ENCODE measurements at regions not wholly inside any gene's neighbourhood (a gene's known extent, or its start where the extent isn't known, plus 50 kb on each side); places are given as distances from the start of the nearest gene placed in this dataset.

DNA sequence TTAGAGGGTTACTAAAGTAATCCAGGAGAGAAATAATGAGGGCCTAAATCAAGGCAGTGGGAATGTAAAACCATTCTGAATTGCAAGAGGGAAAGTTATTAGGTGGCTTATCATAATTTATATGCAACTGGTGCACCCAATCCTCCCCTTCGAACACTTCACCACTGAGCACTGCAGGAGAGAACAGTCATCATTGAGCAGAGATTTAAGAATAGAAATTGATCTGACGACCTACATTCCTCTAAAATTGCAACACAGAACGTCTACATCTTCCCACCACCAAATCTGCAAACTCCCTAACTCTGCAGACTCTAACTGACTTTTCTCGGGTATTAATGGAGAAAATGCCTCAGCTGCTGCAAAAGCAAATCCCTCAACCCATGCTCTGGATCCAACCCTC is 138.5 kb upstream of the CDH20 start:
- H3K36me3 ChIP-seq (ENCODE audit: control insufficient read depth, insufficient read depth, low read length), result no peaks in the 10 kb centered on the region
- no peak overlapping the region for H3K9ac ChIP-seq (ENCODE audit: low read length)
- no peaks in the 10 kb centered on the region for H3K27me3 ChIP-seq (ENCODE audit: control insufficient read depth, insufficient read depth, low read length)
- H3K27ac ChIP-seq (ENCODE audit: low read depth, low read length), result no peak overlapping the region
- no peak overlapping the region for H3K4me3 ChIP-seq (ENCODE audit: low read depth, low read length)
- no peaks in the 10 kb centered on the region for H3K9me3 ChIP-seq (ENCODE audit: control insufficient read depth, insufficient read depth, low read depth, low read length)
- H3K4me1 ChIP-seq (ENCODE audit: control insufficient read depth, insufficient read depth, low read length), result no peaks in the 10 kb centered on the region

DNA sequence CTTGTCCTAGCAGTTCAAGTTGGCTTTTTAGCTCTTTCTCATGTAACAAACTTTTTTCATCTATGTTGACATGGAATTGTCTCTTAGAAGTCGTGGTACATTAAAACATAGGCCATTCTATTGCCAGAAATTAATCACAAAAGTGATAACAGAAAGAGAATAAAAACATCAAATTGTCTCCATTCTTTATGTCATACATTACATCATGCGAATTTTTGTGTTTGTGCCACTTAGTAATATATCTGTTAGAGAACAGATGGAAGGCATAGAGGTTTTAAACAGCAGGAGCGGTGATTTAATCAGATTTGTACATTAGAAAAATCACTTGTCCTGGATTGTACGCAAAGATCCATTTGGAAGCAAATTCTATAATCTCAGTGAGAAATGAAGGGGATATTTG is 136.5 kb upstream of the CDH20 start:
- no peak overlapping the region for H3K4me3 ChIP-seq (ENCODE audit: low read depth, low read length)
- no peaks in the 10 kb centered on the region for H3K27me3 ChIP-seq (ENCODE audit: control insufficient read depth, insufficient read depth, low read length)
- no peak overlapping the region for H3K9ac ChIP-seq (ENCODE audit: low read length)
- H3K36me3 ChIP-seq (ENCODE audit: control insufficient read depth, insufficient read depth, low read length), result no peaks in the 10 kb centered on the region
- H3K27ac ChIP-seq (ENCODE audit: low read depth, low read length), result no peak overlapping the region
- H3K9me3 ChIP-seq (ENCODE audit: control insufficient read depth, insufficient read depth, low read depth, low read length), result no peaks in the 10 kb centered on the region
- H3K4me1 ChIP-seq (ENCODE audit: control insufficient read depth, insufficient read depth, low read length), result no peaks in the 10 kb centered on the region

GRCh38 chr18:61198486-61198885 is 134.7 kb upstream of the CDH20 start:
- Histone ChIP-seq H3K9me3 (ENCODE audit: control insufficient read depth, insufficient read depth, low read depth, low read length) (no peaks in the 10 kb centered on the region), H3K9ac (ENCODE audit: low read length) (no peak overlapping the region), H3K4me1 (ENCODE audit: control insufficient read depth, insufficient read depth, low read length) (no peaks in the 10 kb centered on the region), H3K27ac (ENCODE audit: low read depth, low read length) (no peak overlapping the region), H3K27me3 (ENCODE audit: control insufficient read depth, insufficient read depth, low read length) (no peaks in the 10 kb centered on the region), H3K4me3 (ENCODE audit: low read depth, low read length) (no peak overlapping the region), H3K36me3 (ENCODE audit: control insufficient read depth, insufficient read depth, low read length) (no peaks in the 10 kb centered on the region)

- no peak overlapping the region for H3K27ac ChIP-seq (ENCODE audit: low read depth, low read length)
- H3K36me3 ChIP-seq (ENCODE audit: control insufficient read depth, insufficient read depth, low read length), result no peaks in the 10 kb centered on the region
- no peaks in the 10 kb centered on the region for H3K27me3 ChIP-seq (ENCODE audit: control insufficient read depth, insufficient read depth, low read length)
- H3K4me1 ChIP-seq (ENCODE audit: control insufficient read depth, insufficient read depth, low read length), result no peaks in the 10 kb centered on the region
- H3K4me3 ChIP-seq (ENCODE audit: low read depth, low read length), result no peak overlapping the region
- no peaks in the 10 kb centered on the region for H3K9me3 ChIP-seq (ENCODE audit: control insufficient read depth, insufficient read depth, low read depth, low read length)
- no peak overlapping the region for H3K9ac ChIP-seq (ENCODE audit: low read length)
Measured at GRCh38 chr18:61199171-61199848, 133.9 kb upstream of the CDH20 start.

DNA sequence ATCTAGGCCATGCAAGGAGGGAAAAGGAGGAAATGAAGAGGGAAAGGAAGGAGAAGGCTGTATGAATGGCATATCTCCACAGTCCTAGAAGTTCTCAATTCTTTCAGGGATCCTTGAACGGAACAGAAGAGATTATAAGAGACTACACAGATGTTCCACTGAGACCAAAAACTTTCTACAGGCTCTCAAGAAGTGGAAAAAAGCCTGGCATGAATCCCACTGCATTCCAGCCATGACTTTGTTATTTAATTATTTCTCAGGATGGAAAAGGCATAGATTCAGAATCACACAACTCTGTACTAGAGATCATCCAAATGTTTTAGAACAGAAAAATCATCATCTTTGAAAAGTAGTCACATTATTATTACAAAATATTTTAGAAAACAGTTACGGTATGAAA is 131.7 kb upstream of the CDH20 start:
- no peaks in the 10 kb centered on the region for H3K4me1 ChIP-seq (ENCODE audit: control insufficient read depth, insufficient read depth, low read length)
- no peak overlapping the region for H3K4me3 ChIP-seq (ENCODE audit: low read depth, low read length)
- H3K9ac ChIP-seq (ENCODE audit: low read length), result no peak overlapping the region
- no peak overlapping the region for H3K27ac ChIP-seq (ENCODE audit: low read depth, low read length)
- no peaks in the 10 kb centered on the region for H3K9me3 ChIP-seq (ENCODE audit: control insufficient read depth, insufficient read depth, low read depth, low read length)
- H3K36me3 ChIP-seq (ENCODE audit: control insufficient read depth, insufficient read depth, low read length), result no peaks in the 10 kb centered on the region
- no peaks in the 10 kb centered on the region for H3K27me3 ChIP-seq (ENCODE audit: control insufficient read depth, insufficient read depth, low read length)

DNA sequence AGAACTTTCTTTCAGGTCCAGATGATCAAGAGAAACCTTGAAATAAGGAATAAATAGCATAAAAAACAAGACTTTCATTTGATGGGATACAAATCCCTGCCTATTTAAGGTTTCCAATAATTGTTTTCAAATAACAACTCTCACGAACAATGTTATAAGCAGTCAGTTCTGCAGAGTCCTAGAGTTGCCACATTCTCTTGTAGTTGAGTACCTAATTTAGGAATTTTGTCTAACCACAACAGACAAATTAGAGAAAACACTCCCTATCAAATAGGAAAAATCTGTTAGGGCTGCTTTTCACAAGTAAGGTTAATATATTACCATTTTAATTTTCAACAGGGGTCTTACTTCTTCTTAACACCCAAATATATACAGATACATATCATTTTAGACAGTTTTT is 130.1 kb upstream of the CDH20 start:
- H3K9ac ChIP-seq (ENCODE audit: low read length), result no peak overlapping the region
- no peak overlapping the region for H3K4me3 ChIP-seq (ENCODE audit: low read depth, low read length)
- H3K36me3 ChIP-seq (ENCODE audit: control insufficient read depth, insufficient read depth, low read length), result no peaks in the 10 kb centered on the region
- no peaks in the 10 kb centered on the region for H3K27me3 ChIP-seq (ENCODE audit: control insufficient read depth, insufficient read depth, low read length)
- H3K9me3 ChIP-seq (ENCODE audit: control insufficient read depth, insufficient read depth, low read depth, low read length), result no peaks in the 10 kb centered on the region
- no peaks in the 10 kb centered on the region for H3K4me1 ChIP-seq (ENCODE audit: control insufficient read depth, insufficient read depth, low read length)
- H3K27ac ChIP-seq (ENCODE audit: low read depth, low read length), result no peak overlapping the region

DNA sequence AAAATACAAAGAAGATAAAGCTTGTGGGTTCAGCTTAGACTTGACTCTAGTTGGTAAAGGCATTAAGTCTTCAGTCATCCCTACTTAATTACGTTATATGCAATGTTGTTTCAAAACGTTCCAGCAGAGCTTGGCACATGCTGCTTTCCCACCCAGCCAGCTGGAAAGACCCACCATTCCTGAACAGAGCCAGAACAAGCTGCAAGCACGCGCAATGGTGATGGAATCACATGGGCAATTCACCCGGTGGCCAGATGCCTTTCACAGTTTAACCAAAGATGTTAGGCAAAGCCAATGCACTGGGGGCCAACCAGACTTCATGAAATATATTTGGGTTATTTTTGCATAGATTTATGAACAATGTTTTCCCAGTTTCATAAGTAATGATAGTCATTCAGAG is 123.4 kb upstream of the CDH20 start:
- no peaks in the 10 kb centered on the region for H3K27me3 ChIP-seq (ENCODE audit: control insufficient read depth, insufficient read depth, low read length)
- H3K9me3 ChIP-seq (ENCODE audit: control insufficient read depth, insufficient read depth, low read depth, low read length), result 0 out of 2 replicates have a peak, but pooled peaks cover 4% of the 10 kb centered on the region
- no peaks in the 10 kb centered on the region for H3K4me1 ChIP-seq (ENCODE audit: control insufficient read depth, insufficient read depth, low read length)
- no peak overlapping the region for H3K9ac ChIP-seq (ENCODE audit: low read length)
- H3K4me3 ChIP-seq (ENCODE audit: low read depth, low read length), result no peak overlapping the region
- H3K27ac ChIP-seq (ENCODE audit: low read depth, low read length), result no peak overlapping the region
- no peaks in the 10 kb centered on the region for H3K36me3 ChIP-seq (ENCODE audit: control insufficient read depth, insufficient read depth, low read length)

DNA sequence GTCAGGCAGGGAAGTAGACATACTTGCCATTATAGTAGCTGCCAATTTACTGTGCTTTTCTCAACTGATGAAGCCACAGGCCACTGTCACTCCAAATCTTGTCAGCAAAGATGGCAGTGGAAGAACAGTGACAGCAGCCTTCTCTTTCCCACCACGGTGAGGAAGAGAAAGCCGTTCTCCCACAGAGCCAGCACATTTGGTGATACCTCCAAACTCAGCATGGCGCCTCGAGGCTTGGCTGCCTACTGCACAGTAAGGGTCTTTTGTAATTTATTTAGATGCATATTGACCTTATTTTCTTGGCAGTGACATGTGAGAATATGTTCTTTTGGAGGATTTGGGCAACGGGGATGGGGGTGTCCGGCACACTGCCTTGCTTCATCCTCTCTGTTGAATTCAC is 117.2 kb upstream of the CDH20 start:
- no peaks in the 10 kb centered on the region for H3K27me3 ChIP-seq (ENCODE audit: control insufficient read depth, insufficient read depth, low read length)
- no peak overlapping the region for H3K4me3 ChIP-seq (ENCODE audit: low read depth, low read length)
- H3K4me1 ChIP-seq (ENCODE audit: control insufficient read depth, insufficient read depth, low read length), result no peaks in the 10 kb centered on the region
- no peak overlapping the region for H3K27ac ChIP-seq (ENCODE audit: low read depth, low read length)
- 0 out of 2 replicates have a peak, but pooled peaks cover 4% of the 10 kb centered on the region for H3K9me3 ChIP-seq (ENCODE audit: control insufficient read depth, insufficient read depth, low read depth, low read length)
- no peak overlapping the region for H3K9ac ChIP-seq (ENCODE audit: low read length)
- no peaks in the 10 kb centered on the region for H3K36me3 ChIP-seq (ENCODE audit: control insufficient read depth, insufficient read depth, low read length)

- no peak overlapping the region for H3K4me3 ChIP-seq (ENCODE audit: low read depth, low read length)
- H3K27me3 ChIP-seq (ENCODE audit: control insufficient read depth, insufficient read depth, low read length), result no peaks in the 10 kb centered on the region
- H3K9ac ChIP-seq (ENCODE audit: low read length), result no peak overlapping the region
- no peaks in the 10 kb centered on the region for H3K36me3 ChIP-seq (ENCODE audit: control insufficient read depth, insufficient read depth, low read length)
- peaks cover 9% of the 10 kb centered on the region for H3K9me3 ChIP-seq (ENCODE audit: control insufficient read depth, insufficient read depth, low read depth, low read length)
- H3K4me1 ChIP-seq (ENCODE audit: control insufficient read depth, insufficient read depth, low read length), result no peaks in the 10 kb centered on the region
- H3K27ac ChIP-seq (ENCODE audit: low read depth, low read length), result no peak overlapping the region
Measured at GRCh38 chr18:61222206-61222605, 111.0 kb upstream of the CDH20 start.

- H3K36me3 ChIP-seq (ENCODE audit: control insufficient read depth, insufficient read depth, low read length), result no peaks in the 10 kb centered on the region
- no peak overlapping the region for H3K27ac ChIP-seq (ENCODE audit: low read depth, low read length)
- H3K9me3 ChIP-seq (ENCODE audit: control insufficient read depth, insufficient read depth, low read depth, low read length), result peaks cover 9% of the 10 kb centered on the region
- no peaks in the 10 kb centered on the region for H3K27me3 ChIP-seq (ENCODE audit: control insufficient read depth, insufficient read depth, low read length)
- H3K4me3 ChIP-seq (ENCODE audit: low read depth, low read length), result no peak overlapping the region
- H3K9ac ChIP-seq (ENCODE audit: low read length), result no peak overlapping the region
- H3K4me1 ChIP-seq (ENCODE audit: control insufficient read depth, insufficient read depth, low read length), result no peaks in the 10 kb centered on the region
Measured at GRCh38 chr18:61225336-61225735, 107.9 kb upstream of the CDH20 start.

GRCh38 chr18:61236356-61237057 is 96.7 kb upstream of the CDH20 start:
- H3K36me3 ChIP-seq (ENCODE audit: control insufficient read depth, insufficient read depth, low read length), result no peaks in the 10 kb centered on the region
- no peak overlapping the region for H3K27ac ChIP-seq (ENCODE audit: low read depth, low read length)
- no peaks in the 10 kb centered on the region for H3K9me3 ChIP-seq (ENCODE audit: control insufficient read depth, insufficient read depth, low read depth, low read length)
- H3K4me1 ChIP-seq (ENCODE audit: control insufficient read depth, insufficient read depth, low read length), result no peaks in the 10 kb centered on the region
- no peak overlapping the region for H3K4me3 ChIP-seq (ENCODE audit: low read depth, low read length)
- no peaks in the 10 kb centered on the region for H3K27me3 ChIP-seq (ENCODE audit: control insufficient read depth, insufficient read depth, low read length)
- no peak overlapping the region for H3K9ac ChIP-seq (ENCODE audit: low read length)

Measured in HUES6 (cell line).